ENCODE measurements at regions not wholly inside any gene's neighbourhood (a gene's known extent, or its start where the extent isn't known, plus 50 kb on each side); places are given as distances from the start of the nearest gene placed in this dataset.

DNA sequence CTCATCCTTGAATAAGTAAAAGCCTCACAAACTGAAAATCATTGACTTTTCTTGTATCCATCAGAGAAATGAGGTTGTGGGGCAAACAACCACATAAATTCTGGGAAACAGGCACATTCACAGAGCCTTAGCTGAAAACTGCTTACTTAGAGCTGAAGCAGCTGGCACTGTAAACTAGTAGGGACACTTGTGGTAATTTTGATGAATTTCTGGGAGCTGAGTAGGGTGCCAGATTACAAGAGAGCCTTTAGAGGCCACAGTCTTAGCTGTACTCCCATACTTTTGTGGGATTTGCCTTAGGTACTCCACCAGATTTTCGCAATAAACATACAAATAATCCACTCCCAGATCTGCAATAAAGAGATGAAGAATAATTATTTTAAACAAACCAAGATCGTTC, 315.2 kb downstream of the TMX3 start:
- H3K9me3 Mint-ChIP-seq: peaks cover 2% of the 10 kb centered on the region

GRCh38 chr18:68397241-68398035, 317.5 kb downstream of the TMX3 start:
- H3K9me3 Mint-ChIP-seq: no peaks in the 10 kb centered on the region
- TF ChIP-seq, protein P1, sequence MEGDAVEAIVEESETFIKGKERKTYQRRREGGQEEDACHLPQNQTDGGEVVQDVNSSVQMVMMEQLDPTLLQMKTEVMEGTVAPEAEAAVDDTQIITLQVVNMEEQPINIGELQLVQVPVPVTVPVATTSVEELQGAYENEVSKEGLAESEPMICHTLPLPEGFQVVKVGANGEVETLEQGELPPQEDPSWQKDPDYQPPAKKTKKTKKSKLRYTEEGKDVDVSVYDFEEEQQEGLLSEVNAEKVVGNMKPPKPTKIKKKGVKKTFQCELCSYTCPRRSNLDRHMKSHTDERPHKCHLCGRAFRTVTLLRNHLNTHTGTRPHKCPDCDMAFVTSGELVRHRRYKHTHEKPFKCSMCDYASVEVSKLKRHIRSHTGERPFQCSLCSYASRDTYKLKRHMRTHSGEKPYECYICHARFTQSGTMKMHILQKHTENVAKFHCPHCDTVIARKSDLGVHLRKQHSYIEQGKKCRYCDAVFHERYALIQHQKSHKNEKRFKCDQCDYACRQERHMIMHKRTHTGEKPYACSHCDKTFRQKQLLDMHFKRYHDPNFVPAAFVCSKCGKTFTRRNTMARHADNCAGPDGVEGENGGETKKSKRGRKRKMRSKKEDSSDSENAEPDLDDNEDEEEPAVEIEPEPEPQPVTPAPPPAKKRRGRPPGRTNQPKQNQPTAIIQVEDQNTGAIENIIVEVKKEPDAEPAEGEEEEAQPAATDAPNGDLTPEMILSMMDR (IDR thresholded peaks at IDR 0.05): no peak
- TF ChIP-seq EZH2phosphoT487 (IDR thresholded peaks at IDR 0.05): no peak
- no peaks in the 10 kb centered on the region for H3K4me1 Mint-ChIP-seq
- no peaks in the 10 kb centered on the region for H3K36me3 Mint-ChIP-seq
- Histone ChIP-seq H2AFZ (replicated peaks) (no peak overlapping the region), H4K20me1 (ENCODE audit: low read depth) (no peaks in the 10 kb centered on the region), H3K4me1 (no peaks in the 10 kb centered on the region), H3K27ac (no peak overlapping the region), H3K79me2 (ENCODE audit: low read depth) (no peaks in the 10 kb centered on the region), H3K36me3 (no peaks in the 10 kb centered on the region), H3K9ac (no peak overlapping the region), H3K27me3 (no peaks in the 10 kb centered on the region), H3K4me2 (no peak overlapping the region), H3F3A (ENCODE audit: low read depth) (no peaks in the 10 kb centered on the region), H3K4me3 (no peak overlapping the region), H3K9me3 (ENCODE audit: low read depth) (no peaks in the 10 kb centered on the region)
- H3K27ac Mint-ChIP-seq: no peak overlapping the region
- H3K4me3 Mint-ChIP-seq: no peak overlapping the region
- no peak for DNase-seq (ENCODE audit: low spot score)
- no peaks in the 10 kb centered on the region for H3K27me3 Mint-ChIP-seq (ENCODE audit: insufficient read depth, low read depth)

More for the DNA sequence above, 315.2 kb downstream of the TMX3 start:
- H3K4me2 ChIP-seq: no peak overlapping the region
- H4K20me1 ChIP-seq (ENCODE audit: low read depth): no peaks in the 10 kb centered on the region
- H3F3A ChIP-seq (ENCODE audit: low read depth): no peaks in the 10 kb centered on the region
- no peaks in the 10 kb centered on the region for H3K4me1 Mint-ChIP-seq
- DNase-seq (ENCODE audit: low spot score): no peak
- no peak overlapping the region for H3K4me3 Mint-ChIP-seq
- no peaks in the 10 kb centered on the region for H3K27me3 Mint-ChIP-seq (ENCODE audit: insufficient read depth, low read depth)
- no peaks in the 10 kb centered on the region for H3K4me1 ChIP-seq
- H3K9ac ChIP-seq: no peak overlapping the region
- H2AFZ ChIP-seq (replicated peaks): peak overlapping the region; percentile 45
- no peaks in the 10 kb centered on the region for H3K36me3 ChIP-seq
- no peak overlapping the region for H3K4me3 ChIP-seq
- TF ChIP-seq EZH2 (IDR thresholded peaks at IDR 0.05) (no peak), EZH2phosphoT487 (IDR thresholded peaks at IDR 0.05) (no peak)
- TF ChIP-seq, protein P1 (IDR thresholded peaks at IDR 0.05): no peak
- H3K27me3 ChIP-seq: no peaks in the 10 kb centered on the region
- no peak overlapping the region for H3K27ac Mint-ChIP-seq
- no peak overlapping the region for H3K27ac ChIP-seq
- no peaks in the 10 kb centered on the region for H3K79me2 ChIP-seq (ENCODE audit: low read depth)
- H3K9me3 ChIP-seq (ENCODE audit: low read depth): no peaks in the 10 kb centered on the region
- H3K36me3 Mint-ChIP-seq: no peaks in the 10 kb centered on the region

DNA sequence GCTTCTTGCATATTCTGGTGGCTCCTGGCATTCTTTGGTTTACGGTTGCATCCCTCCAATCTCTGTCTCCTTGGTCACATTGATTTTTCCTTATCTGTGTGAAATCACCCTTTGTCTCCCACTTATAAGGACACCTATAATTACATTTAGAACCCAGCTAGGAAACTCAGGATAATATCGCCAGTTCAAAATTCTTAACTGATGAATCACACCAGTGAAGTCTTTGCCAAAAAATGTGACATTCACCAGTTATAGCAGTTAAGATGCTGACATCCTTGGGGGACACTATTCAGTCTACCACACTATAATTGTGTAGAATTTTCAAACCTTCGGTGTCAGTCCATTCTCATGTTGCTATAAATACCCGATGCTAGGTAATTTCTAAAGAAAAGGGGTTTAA, 320.2 kb downstream of the TMX3 start:
- Histone ChIP-seq H3K4me3 (no peak overlapping the region), H3F3A (ENCODE audit: low read depth) (no peaks in the 10 kb centered on the region), H3K79me2 (ENCODE audit: low read depth) (no peaks in the 10 kb centered on the region), H3K36me3 (no peaks in the 10 kb centered on the region), H4K20me1 (ENCODE audit: low read depth) (no peaks in the 10 kb centered on the region), H3K27me3 (no peaks in the 10 kb centered on the region), H3K4me1 (no peaks in the 10 kb centered on the region), H2AFZ (replicated peaks) (no peak overlapping the region), H3K27ac (no peak overlapping the region), H3K9me3 (ENCODE audit: low read depth) (no peaks in the 10 kb centered on the region), H3K9ac (no peak overlapping the region), H3K4me2 (no peak overlapping the region)
- DNase-seq (ENCODE audit: low spot score): no peak
- H3K27ac Mint-ChIP-seq: no peak overlapping the region
- H3K9me3 Mint-ChIP-seq: no peaks in the 10 kb centered on the region
- H3K36me3 Mint-ChIP-seq: no peaks in the 10 kb centered on the region
- H3K4me1 Mint-ChIP-seq: no peaks in the 10 kb centered on the region
- no peak overlapping the region for H3K4me3 Mint-ChIP-seq
- TF ChIP-seq, protein P1 (IDR thresholded peaks at IDR 0.05): no peak
- TF ChIP-seq EZH2 (IDR thresholded peaks at IDR 0.05): no peak
- no peak for TF ChIP-seq EZH2phosphoT487 (IDR thresholded peaks at IDR 0.05)
- no peaks in the 10 kb centered on the region for H3K27me3 Mint-ChIP-seq (ENCODE audit: insufficient read depth, low read depth)
